GM18909 (cell line): ENCODE measurements at regions not wholly inside any gene's neighbourhood (a gene's known extent, or its start where the extent isn't known, plus 50 kb on each side); places are given as distances from the start of the nearest gene placed in this dataset.
"Not testable (repeated sequence)": the region's sequence is repeated elsewhere in the genome, so short reads cannot be mapped to it uniquely, and the experiment has no call there.

Experiments used
- ATAC-seq: cut with Tn5 transposase; IDR thresholded peaks from one replicate; pipeline ENCODE4 v1.9.1; 2021; ENCODE audit warnings: mild to moderate bottlenecking; ENCODE audit not compliant: unreplicated experiment, poor library complexity

- no peak for ATAC-seq
These were observed 783.0 kb upstream of the AADAT start for GRCh38 chr4:170872794-170873193.

- no peak for ATAC-seq
These were observed 778.4 kb upstream of the AADAT start for GRCh38 chr4:170868170-170868569.

GRCh38 chr4:170854097-170854496 is 764.3 kb upstream of the AADAT start:
- ATAC-seq, result no peak

GRCh38 chr4:170853422-170854021 is 763.8 kb upstream of the AADAT start:
- peak; percentile 83 for ATAC-seq

GRCh38 chr4:170849969-170850368 is 760.2 kb upstream of the AADAT start:
- ATAC-seq, result peak; percentile 57

- no peak for ATAC-seq
These were observed 738.0 kb upstream of the AADAT start for GRCh38 chr4:170827562-170828274.

- no peak for ATAC-seq
These were observed 729.0 kb upstream of the AADAT start for GRCh38 chr4:170818786-170819185.

GRCh38 chr4:170805352-170805751 is 715.6 kb upstream of the AADAT start:
- no peak for ATAC-seq

GRCh38 chr4:170804930-170805329 is 715.2 kb upstream of the AADAT start:
- no peak for ATAC-seq

GRCh38 chr4:170803492-170803891 is 713.7 kb upstream of the AADAT start:
- ATAC-seq, result no peak

GRCh38 chr4:170801771-170802170 is 712.0 kb upstream of the AADAT start:
- no peak for ATAC-seq

GRCh38 chr4:170794525-170794924 is 704.8 kb upstream of the AADAT start:
- no peak for ATAC-seq

- not testable (repeated sequence) for ATAC-seq
These were observed 698.8 kb upstream of the AADAT start for GRCh38 chr4:170788540-170789051.

GRCh38 chr4:170777663-170778062 is 687.9 kb upstream of the AADAT start:
- no peak for ATAC-seq

GRCh38 chr4:170776983-170777382 is 687.2 kb upstream of the AADAT start:
- no peak for ATAC-seq

- ATAC-seq, result no peak
These were observed 686.1 kb upstream of the AADAT start for GRCh38 chr4:170775851-170776250.

GRCh38 chr4:170773709-170774273 is 684.0 kb upstream of the AADAT start:
- ATAC-seq, result no peak

- no peak for ATAC-seq
These were observed 682.7 kb upstream of the AADAT start for GRCh38 chr4:170772429-170772828.

GRCh38 chr4:170770664-170771063 is 680.9 kb upstream of the AADAT start:
- no peak for ATAC-seq

- no peak for ATAC-seq
These were observed 680.1 kb upstream of the AADAT start for GRCh38 chr4:170769862-170770261.

GRCh38 chr4:170758988-170759387 is 669.2 kb upstream of the AADAT start:
- no peak for ATAC-seq

GRCh38 chr4:170750519-170750918 is 660.8 kb upstream of the AADAT start:
- no peak for ATAC-seq
